ENCODE measurements at regions not wholly inside any gene's neighbourhood (a gene's known extent, or its start where the extent isn't known, plus 50 kb on each side); places are given as distances from the start of the nearest gene placed in this dataset.

DNA sequence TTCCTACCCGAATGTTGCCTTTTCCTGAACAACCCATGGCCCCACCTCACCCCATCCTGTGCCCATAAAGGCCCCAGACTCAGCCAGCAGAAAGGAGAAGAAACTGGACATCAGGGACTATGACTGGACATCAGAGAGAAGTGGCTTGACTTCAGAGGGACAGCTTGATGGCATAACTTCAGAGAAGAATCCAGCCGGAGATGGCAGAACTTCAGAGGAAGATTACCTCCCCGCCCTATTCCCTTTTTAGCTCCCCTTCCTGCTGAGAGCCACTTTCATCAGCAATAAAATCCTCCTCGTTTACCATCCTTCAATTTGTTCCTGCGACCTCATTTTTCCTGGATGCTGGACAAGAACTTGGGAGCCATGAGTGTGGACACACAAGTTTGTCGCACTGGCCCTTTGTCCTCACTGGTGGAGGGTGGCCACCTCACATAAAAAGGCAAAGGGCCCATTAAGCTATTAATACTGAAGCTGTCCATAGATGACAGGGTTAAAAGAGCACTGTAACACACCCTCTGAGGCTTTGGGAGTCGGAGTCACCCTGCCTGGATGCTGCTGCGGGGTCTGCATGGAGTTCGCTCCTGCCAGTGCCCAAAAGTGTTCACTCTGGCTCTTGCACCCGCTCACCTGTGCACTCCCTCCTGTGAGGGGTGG lies 260.4 kb downstream of the SLITRK1 start:
- intact Hi-C loops (cut with micrococcal nuclease): no loop called here
- Histone ChIP-seq H2BK15ac (ENCODE audit: low read depth, low read length) (no peak overlapping the region), H4K5ac (ENCODE audit: low read depth, low read length) (no peak overlapping the region), H3K4me3 (ENCODE audit: insufficient read depth, low read depth, low read length) (no peak overlapping the region), H3K36me3 (ENCODE audit: control insufficient read depth, insufficient read depth, low read length) (no peaks in the 10 kb centered on the region), H3K4me1 (ENCODE audit: control insufficient read depth, insufficient read depth, low read length) (no peaks in the 10 kb centered on the region), H3K4ac (ENCODE audit: low read depth, low read length) (no peak overlapping the region), H3K9me3 (ENCODE audit: control insufficient read depth, insufficient read depth, low read length) (peaks cover 7% of the 10 kb centered on the region; the same call in 1 of the 2 replicates), H3K23ac (ENCODE audit: low read depth, low read length) (no peak overlapping the region), H3K4me2 (ENCODE audit: low read depth, low read length) (no peak overlapping the region), H2BK20ac (ENCODE audit: low read depth, low read length) (no peak overlapping the region), H4K91ac (ENCODE audit: insufficient read depth, low read depth, low read length) (no peak overlapping the region), H2AK5ac (ENCODE audit: low read depth, low read length) (no peak overlapping the region), H3K27ac (ENCODE audit: insufficient read depth, low read length) (no peak overlapping the region), H3K27me3 (ENCODE audit: control insufficient read depth, insufficient read depth, low read length) (no peaks in the 10 kb centered on the region), H3K14ac (replicated peaks; ENCODE audit: low read depth, low read length) (no peak overlapping the region), H4K20me1 (ENCODE audit: insufficient read depth, low read length) (no peaks in the 10 kb centered on the region), H2BK120ac (ENCODE audit: low read depth, low read length) (no peak overlapping the region), H2AFZ (replicated peaks; ENCODE audit: low read length, poor library complexity) (peak overlapping the region; percentile 69), H3K9ac (ENCODE audit: low read depth, low read length) (no peak overlapping the region), H2AK9ac (replicated peaks; ENCODE audit: low read depth, low read length, poor library complexity) (no peak overlapping the region), H3K18ac (ENCODE audit: low read depth, low read length) (no peak overlapping the region), H3K56ac (ENCODE audit: extremely low read depth, insufficient read depth, low read length) (no peak overlapping the region), H3K9me1 (ENCODE audit: insufficient read depth, low read length) (no peaks in the 10 kb centered on the region), H2BK5ac (ENCODE audit: low read depth, low read length, poor library complexity, severe bottlenecking) (no peak overlapping the region), H3K79me1 (ENCODE audit: low read depth in 1 of 2, low read length in 2 of 2) (no peaks in the 10 kb centered on the region), H4K8ac (ENCODE audit: low read depth in 2 of 2, low read length in 2 of 2) (no peak overlapping the region)
- BruUV-seq (replicated peaks): no TSS peak
- WGBS, 2 experiments (ENCODE audit: extremely low coverage in 2 of 2, insufficient read length in 1 of 2): 54% methylated on average over 2 of the region's 10 CpGs; no CpG with 5 or more reads in 1 of the 2 experiments
- POLR2A ChIA-PET (ENCODE audit: unreplicated experiment): no interaction called here
- ATAC-seq (ENCODE audit: low read depth): no peak
- dilution Hi-C loops (cut with HindIII; ENCODE audit: low sequenced_read_pairs, unreplicated experiment): no loop called here
- no peak for DNase-seq
- in situ Hi-C loops (cut with MboI; ENCODE audit: low sequenced_read_pairs): no loop called here
- TF ChIP-seq RCOR1 (IDR thresholded peaks at IDR 0.05; ENCODE audit: insufficient replicate concordance, low read length): no peak
- TF ChIP-seq POLR2A (IDR thresholded peaks at IDR 0.05; ENCODE audit: low read depth, low read length): no peak
- no peak for TF ChIP-seq MAZ (IDR thresholded peaks at IDR 0.05; ENCODE audit: borderline replicate concordance, low read depth, low read length)
- no peak for TF ChIP-seq SMC3 (IDR thresholded peaks at IDR 0.05; ENCODE audit: low read depth, low read length)
- no peak for TF ChIP-seq NFE2L2 (IDR thresholded peaks at IDR 0.05; ENCODE audit: low read depth, low read length)
- TF ChIP-seq, protein P1, sequence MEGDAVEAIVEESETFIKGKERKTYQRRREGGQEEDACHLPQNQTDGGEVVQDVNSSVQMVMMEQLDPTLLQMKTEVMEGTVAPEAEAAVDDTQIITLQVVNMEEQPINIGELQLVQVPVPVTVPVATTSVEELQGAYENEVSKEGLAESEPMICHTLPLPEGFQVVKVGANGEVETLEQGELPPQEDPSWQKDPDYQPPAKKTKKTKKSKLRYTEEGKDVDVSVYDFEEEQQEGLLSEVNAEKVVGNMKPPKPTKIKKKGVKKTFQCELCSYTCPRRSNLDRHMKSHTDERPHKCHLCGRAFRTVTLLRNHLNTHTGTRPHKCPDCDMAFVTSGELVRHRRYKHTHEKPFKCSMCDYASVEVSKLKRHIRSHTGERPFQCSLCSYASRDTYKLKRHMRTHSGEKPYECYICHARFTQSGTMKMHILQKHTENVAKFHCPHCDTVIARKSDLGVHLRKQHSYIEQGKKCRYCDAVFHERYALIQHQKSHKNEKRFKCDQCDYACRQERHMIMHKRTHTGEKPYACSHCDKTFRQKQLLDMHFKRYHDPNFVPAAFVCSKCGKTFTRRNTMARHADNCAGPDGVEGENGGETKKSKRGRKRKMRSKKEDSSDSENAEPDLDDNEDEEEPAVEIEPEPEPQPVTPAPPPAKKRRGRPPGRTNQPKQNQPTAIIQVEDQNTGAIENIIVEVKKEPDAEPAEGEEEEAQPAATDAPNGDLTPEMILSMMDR (conservative IDR thresholded peaks at IDR 0.05; ENCODE audit: low read depth, low read length): no peak
- no peak for TF ChIP-seq MXI1 (IDR thresholded peaks at IDR 0.05; ENCODE audit: borderline replicate concordance, low read depth, low read length)
- TF ChIP-seq RFX5 (IDR thresholded peaks at IDR 0.05; ENCODE audit: low read depth, low read length): no peak
- TF ChIP-seq FOS (IDR thresholded peaks at IDR 0.05; ENCODE audit: low read depth, low read length): no peak
- no peak for TF ChIP-seq CEBPB (IDR thresholded peaks at IDR 0.05; ENCODE audit: low read depth, low read length)
- TF ChIP-seq BHLHE40 (IDR thresholded peaks at IDR 0.05; ENCODE audit: low read depth, low read length): no peak
- TF ChIP-seq RAD21 (IDR thresholded peaks at IDR 0.05; ENCODE audit: low read length): no peak
- CTCF ChIA-PET: no interaction called here

Data from IMR-90 (cell line).